GM21423 (cell line): ENCODE measurements at regions not wholly inside any gene's neighbourhood (a gene's known extent, or its start where the extent isn't known, plus 50 kb on each side); places are given as distances from the start of the nearest gene placed in this dataset.

Experiments
- ATAC-seq: cut with Tn5 transposase; IDR thresholded peaks from one replicate; pipeline ENCODE4 v1.9.1; 2021; ENCODE audit warnings: mild to moderate bottlenecking, moderate library complexity; ENCODE audit not compliant: unreplicated experiment

GRCh38 chr20:58069796-58070663 is 158.4 kb downstream of the ANKRD60 start:
- no peak for ATAC-seq

GRCh38 chr20:58069207-58069606 is 159.2 kb downstream of the ANKRD60 start:
- ATAC-seq = no peak

- ATAC-seq = no peak
Measured at GRCh38 chr20:58065508-58066361, 162.7 kb downstream of the ANKRD60 start.

- ATAC-seq = no peak
Measured at GRCh38 chr20:58064411-58065010, 163.9 kb downstream of the ANKRD60 start.

- ATAC-seq = no peak
Measured at GRCh38 chr20:58059260-58059544, 169.3 kb downstream of the ANKRD60 start.

- no peak for ATAC-seq
Measured at GRCh38 chr20:58058421-58059259, 169.8 kb downstream of the ANKRD60 start.

- ATAC-seq = no peak
Measured at GRCh38 chr20:58056921-58057686, 171.3 kb downstream of the ANKRD60 start.

DNA sequence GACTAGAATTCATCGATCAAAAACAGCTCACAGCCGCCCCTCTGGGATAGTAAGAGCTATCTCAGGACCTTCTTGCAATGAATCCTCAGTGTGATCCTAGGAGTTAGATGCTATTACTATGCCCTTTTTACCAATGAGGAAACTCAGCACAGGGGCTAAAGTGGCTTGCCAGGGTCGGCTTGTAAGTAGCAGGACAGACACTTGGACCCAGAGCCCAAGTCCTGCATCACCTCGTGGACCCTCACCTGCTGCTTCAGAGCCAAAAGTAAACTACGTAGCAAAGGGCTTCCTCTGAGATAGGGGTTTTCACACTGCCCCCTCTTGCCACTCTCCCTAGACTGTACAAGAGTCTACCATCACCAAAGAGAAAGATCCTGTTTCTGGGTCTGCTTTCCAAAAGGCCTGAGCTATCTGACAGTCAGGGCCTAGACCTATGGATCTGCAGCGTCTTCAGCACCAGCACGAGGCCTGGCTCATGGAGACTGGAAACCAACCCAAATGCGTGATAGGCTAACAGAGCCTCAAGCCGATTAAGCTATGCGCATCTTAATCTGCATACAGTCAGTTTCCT is 172.3 kb downstream of the ANKRD60 start:
- ATAC-seq = no peak

DNA sequence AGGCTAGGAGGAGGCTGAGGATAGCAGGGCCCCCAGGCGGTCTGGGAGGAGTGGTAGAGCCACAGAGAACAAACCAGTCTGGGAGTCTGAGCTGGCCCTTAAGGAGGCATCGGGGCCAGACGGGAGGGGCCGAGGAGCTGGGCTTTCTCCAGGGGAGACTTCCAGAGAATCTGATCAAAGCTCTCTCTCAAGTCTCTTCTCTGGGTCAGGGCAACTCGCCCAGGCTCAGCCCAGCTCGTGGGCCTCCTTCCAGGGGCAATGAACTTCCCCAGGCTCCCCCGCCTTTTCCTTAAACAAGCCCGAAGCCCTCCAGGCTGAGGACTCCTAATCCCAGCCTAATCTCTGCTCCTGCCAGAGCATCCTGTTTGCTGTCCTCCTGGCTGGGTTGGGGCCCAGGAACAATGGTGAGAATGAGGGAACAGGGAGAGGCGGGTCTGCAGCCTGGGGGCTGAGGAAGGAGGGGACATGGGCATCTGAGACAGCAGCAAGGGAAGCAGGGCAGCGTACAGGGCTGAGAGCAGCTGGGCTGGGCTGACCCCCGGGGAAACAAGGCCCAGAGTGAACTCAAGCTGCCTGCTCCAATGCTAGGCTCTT is 173.6 kb downstream of the ANKRD60 start:
- no peak for ATAC-seq

GRCh38 chr20:58054082-58054779 is 174.2 kb downstream of the ANKRD60 start:
- ATAC-seq = no peak

DNA sequence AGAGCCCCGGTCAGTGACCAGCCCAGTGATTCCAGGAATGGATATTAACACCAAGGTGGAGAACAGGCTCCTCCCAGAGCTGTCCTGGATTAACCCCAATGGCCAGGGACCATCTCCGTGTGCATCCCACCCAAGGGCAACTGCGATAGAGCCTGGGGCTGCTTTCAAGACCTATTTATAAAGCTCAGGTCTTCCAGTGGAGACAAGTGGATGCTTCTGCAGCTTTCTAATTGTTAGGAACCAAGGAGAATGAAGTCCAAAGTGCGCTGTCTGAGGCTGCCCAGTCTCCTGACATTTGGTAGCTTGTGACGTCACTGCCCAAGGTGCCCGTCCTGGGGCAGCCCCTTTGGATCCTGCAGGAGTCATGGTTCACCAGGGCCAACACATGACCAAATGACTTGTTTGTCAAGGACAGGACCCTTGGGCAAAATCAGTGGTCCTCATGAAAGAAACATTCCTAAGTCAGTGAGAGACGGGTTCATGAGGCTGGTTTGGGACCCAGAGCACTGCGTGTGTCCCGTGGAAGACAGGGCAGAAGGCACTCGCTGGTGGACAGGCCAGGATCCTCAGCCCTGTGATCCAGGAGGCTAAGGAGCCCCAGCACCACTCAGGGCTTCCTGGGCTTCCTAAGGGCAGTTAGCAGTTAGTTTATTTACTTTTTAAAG is 174.9 kb downstream of the ANKRD60 start:
- ATAC-seq = no peak

GRCh38 chr20:58051367-58051766 is 177.1 kb downstream of the ANKRD60 start:
- ATAC-seq = no peak

DNA sequence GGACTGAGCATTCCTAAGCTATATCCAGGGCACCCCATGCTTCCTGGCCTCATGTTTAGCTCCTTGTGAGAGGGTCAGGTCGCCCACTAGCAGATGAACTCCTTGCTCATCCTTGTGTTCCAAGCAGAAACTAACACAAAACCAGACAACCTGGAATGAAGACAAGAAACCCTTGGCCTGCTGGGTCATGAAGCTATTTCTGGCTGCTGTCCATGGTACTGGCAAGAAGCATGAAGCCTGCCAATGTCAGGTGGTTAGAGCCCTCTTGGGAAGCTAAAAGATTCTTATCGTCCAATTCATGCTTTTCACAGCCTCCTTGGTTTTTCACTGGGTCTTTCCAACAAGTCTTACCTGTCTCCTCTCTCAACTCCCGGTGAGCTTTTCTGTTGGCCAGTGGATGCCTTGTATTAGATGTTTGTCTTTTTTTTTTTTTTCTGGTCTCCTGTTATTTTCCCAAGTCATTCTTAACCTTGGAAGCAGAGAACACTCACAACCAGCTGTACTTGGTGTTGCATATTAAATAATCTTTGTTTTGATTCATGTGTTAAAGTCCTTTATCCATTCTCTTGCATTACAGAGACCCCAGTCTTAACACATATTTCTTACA is 180.3 kb downstream of the ANKRD60 start:
- ATAC-seq = no peak

GRCh38 chr20:58046311-58046710 is 182.1 kb downstream of the ANKRD60 start:
- ATAC-seq = no peak

GRCh38 chr20:58045579-58045978 is 182.9 kb downstream of the ANKRD60 start:
- no peak for ATAC-seq

- no peak for ATAC-seq
Measured at GRCh38 chr20:58044931-58045555, 183.4 kb downstream of the ANKRD60 start.

GRCh38 chr20:58044286-58044685 is 184.2 kb downstream of the ANKRD60 start:
- no peak for ATAC-seq
